ENCODE measurements at regions not wholly inside any gene's neighbourhood (a gene's known extent, or its start where the extent isn't known, plus 50 kb on each side); places are given as distances from the start of the nearest gene placed in this dataset.
"Not testable (repeated sequence)": the region's sequence is repeated elsewhere in the genome, so short reads cannot be mapped to it uniquely, and the experiment has no call there.

DNA sequence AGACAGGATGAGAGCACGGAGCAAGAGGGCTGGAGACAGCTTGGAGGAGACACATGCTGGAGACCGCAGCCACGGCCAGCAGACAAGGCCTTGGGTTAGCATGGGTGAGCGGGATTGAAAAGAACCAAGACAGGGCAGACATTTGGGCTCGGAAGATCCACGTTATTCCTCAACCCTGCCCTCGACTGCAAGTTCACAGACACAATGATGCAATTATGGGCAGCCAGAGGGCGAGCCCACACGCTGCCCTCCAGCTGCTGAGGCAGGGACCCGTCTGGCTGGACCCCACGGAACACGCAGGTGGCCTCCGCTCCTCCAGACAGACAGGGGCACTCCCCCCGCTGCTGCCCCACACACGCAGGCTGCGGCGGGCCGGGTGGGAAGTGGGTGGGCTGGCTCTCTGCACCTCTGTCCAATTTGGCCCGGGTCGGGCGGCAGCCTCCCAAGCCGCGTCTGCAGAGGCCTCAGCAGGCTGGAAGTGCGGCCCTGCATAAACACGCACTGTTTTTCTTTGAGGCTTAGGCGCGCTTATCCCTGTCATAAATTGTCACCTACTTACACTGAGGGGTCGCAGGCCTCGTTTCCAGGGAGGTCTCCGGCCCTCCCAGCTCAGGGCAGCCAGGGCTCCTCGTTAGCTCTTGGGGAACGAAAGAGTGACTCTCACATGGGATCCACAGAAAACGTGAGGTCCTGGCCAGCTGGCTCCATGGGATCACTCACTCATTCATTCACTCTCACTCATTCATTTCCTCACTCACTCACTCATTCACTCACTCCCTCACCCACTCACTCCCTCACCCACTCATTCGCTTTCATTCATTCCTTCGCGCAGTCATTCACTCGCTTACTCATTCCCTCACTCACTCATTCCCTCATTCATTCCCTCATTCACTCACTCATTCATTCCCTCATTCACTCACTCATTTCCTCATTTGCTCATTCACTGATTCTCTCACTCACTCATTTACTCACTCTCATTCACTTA lies 303.9 kb downstream of the C16orf95 start:
- no peak for DNase-seq

DNA sequence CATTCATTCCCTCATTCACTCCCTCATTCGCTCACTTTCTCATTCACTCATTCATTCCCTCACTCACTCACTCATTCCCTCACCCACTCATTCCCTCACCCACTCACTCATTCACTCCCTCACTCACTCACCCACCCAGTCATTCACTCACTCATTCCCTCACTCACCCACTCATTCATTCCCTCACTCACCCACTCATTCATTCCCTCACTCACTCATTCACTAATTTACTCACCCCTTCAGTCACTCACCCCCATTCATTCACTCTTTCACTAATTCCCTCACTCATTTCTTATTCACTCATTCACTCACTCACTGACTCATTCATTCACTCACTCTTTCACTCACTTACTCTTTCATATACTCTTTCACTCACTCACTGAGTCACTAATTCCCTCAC lies 303.1 kb downstream of the C16orf95 start:
- no peak for DNase-seq

DNA sequence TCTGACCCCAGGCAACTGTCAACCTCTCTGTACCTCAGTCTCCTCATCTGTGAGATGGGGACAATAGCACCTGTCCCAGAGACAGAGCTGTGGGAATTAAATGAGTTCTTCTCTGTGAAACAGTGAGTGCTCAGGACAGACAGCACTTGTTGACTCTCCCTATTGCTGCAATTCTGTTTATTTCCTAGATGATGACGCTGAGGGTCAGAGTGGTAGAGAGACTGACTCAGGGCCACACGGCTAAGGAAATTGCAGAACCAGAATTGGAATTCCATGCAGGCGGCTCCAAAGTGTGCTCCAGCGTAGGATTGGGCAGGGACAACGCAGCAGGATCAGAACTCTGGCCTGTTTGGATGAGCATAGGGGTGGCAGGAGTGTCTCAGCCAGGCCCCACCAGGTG lies 302.2 kb downstream of the C16orf95 start:
- no peak for DNase-seq

DNA sequence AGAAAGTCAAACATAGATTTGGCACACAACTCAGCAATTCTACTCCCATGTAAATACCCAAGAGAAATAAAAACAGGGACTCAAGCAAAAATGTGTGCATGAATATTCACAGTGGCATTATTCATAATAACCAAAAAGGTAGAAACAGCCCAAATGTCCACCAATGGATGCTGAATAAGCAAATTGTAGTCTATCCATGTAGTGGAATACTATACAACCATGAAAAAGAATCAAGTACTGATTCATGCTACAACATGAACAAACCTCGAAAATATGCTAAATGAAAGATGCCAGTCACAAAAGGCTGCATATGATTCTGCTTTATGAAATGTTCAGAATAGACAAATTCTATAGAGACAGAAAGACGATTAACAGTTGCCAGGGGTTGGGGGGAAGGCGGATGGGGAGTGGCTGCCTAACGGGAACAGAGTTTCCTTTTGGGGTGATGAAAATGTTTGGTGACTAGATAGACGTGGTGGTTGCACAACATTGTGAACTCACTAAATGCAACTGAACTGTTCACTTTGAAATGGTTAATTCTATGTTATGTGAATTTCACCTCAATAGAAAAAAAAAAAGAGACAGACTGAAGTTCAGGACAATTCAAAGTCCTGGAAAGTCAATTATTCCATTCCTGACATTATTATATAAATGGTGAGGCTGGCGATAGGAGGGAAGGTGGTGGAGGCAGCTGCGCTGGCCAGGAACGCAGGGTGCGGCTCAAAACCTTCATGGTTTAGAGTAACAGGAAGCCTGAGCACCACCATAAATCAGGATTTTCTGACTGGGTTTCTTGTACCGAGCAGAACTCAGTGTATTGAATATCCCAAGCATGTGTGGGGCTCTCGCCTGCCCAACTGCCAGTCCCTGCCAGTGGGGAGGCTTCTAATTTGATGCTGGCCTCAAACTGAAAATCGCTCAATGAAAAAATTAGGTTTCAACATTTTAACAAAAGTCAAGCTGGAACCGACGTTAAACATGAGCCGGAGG lies 300.9 kb downstream of the C16orf95 start:
- no peak for DNase-seq

DNA sequence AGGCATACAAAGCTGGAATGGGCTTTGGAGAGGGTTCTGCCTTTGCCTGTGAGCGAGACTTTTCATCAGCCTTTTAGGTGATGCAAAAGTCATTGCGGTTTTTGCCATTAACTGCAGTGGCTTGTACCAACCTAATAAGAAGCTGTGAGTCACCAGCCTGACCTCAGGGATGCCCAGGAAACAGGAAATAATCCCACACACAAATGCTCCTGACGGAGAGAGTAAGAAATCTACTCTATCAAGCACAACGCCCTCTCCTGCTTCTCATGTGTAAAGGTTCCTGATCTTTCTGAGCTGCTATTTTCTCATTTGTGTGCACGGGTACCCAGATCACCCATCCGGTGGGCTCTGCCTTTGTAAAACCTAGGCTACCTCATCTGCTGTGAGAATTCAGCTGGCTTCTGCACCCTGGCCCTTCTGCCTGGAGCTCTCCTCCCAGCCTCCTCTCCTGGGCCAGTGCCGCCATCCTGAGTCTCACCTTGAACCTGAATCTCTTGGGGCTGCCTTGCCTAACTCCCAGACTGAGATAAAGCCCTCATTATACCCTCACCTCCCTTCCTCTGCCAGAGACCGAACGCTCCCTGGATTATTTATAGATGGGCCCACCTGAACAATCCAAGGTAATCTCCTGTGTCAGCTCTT lies 299.7 kb downstream of the C16orf95 start:
- DNase-seq: no peak

DNA sequence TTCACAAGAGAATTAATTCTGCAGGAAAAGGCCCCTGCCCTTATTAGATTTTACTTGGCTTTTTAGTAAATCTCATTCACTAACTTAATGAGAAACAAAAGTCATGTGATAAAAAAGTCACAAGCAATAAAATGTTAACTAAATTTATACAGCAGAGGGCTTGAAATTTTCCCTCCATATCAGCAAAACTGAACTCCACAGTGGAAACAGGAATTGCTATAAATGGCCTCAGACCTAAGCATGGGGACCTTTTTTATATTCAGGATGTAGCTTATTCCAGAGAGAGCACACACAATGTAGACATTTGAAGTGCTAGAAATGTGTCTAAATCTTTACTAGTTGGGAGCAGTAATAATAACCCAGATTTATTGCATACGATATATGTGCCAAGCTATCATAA lies 291.5 kb downstream of the C16orf95 start:
- no peak for DNase-seq

DNA sequence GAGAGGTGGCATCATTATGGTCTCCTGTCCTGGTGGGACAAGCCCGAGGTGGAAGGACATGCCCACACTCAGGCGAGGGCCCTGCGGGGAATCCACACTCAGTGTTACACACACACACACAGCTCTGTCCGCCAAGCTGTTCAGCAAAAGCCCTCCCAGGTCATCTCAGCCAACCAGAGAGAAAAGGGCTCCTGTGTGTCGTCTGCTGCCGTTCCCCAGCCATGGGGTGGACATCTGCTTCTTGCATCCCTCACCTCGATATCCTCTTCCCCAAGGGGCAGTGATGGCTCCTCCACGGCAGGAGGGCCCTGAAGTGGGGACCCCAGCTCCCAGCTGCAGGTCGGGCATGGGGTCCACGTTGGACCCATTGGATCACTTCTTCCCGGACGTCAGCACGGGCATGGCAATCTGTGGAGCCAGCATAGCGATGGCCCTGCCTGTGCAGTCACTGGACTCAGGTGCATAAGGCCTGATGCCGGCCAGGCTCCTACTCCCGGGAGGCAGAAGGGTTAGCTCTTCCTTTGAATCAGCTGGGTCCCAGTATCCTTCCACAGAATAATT lies 290.1 kb downstream of the C16orf95 start:
- no peak for DNase-seq

DNA sequence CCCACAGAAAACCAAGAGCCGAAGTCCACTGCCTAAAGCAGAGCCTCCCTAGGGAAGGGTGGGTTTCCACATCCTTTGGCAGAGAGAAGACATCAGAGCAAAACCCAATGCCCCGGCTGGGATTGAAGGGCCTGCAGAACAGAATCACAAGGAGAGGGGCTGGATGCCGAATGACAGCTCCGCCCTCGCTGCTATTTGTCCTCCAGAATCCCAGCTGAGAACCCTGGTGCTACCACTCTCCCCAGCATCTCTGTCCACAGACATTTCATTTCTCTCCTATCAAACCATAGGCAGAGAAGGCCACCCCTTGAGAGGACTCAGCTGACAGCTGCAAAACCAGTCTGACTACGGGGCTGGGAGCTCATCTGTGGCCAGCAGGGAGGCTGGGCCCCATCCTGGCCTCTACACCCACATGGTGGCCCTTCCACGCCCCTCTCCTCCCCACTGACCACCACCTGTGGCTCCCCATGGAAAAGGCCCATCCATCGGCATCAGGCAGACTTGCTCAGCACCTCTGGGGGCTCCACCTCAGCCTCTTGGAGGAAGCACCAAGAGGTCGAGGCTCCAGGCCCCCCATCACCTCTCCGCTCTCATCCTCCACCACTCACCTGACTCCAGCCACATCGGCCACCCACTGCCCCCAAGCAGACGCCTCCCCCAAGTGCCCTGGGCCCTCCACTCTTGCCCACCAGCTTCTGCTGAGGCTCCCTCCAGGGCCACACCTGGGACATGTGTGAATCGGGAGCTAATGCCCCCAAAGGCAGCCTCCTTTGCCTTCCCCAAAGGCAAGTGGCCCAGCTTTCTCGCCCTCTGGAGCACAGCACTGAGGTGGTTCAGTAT lies 288.5 kb downstream of the C16orf95 start:
- DNase-seq: no peak

DNA sequence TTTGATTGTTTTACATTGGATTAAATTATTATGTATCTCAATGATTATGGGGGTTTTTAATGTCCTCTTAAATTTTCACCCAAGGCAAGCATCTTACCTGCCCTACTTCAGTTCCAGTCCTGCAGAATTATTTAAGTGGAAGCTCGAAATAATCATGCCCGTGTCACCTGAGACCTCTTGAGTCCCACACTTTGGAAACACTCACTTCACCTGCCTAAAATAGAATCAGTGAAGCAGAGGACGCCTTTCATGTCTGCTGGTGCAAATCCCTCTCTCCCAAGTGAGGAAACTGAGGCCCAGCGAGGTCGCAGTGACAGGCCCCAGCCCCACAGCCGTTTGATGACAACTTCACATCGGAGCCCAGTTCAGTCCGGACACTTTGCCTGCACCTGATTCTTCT lies 284.6 kb downstream of the C16orf95 start:
- DNase-seq: no peak

DNA sequence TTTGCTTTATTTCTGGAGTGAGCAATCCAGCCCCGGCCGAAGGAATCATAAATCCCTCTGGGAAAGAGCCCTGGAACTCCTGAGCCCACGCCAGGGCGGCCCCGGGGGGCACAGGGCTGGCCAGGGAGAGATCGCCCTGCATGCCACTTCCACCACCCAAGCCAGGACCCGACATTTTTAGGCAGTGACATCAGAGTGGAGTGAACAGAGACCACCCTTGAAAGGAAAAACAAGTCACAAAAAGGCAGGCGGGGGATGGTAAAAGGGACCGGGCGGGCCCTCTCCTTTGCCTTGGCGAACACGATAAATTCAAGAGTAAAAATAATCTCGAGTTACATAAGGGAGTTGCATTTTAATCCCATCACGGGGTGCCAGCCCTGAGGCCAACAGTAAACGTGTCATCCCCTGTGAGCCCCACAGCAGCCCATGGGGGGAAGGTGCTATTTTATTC lies 284.1 kb downstream of the C16orf95 start:
- no peak for DNase-seq

DNA sequence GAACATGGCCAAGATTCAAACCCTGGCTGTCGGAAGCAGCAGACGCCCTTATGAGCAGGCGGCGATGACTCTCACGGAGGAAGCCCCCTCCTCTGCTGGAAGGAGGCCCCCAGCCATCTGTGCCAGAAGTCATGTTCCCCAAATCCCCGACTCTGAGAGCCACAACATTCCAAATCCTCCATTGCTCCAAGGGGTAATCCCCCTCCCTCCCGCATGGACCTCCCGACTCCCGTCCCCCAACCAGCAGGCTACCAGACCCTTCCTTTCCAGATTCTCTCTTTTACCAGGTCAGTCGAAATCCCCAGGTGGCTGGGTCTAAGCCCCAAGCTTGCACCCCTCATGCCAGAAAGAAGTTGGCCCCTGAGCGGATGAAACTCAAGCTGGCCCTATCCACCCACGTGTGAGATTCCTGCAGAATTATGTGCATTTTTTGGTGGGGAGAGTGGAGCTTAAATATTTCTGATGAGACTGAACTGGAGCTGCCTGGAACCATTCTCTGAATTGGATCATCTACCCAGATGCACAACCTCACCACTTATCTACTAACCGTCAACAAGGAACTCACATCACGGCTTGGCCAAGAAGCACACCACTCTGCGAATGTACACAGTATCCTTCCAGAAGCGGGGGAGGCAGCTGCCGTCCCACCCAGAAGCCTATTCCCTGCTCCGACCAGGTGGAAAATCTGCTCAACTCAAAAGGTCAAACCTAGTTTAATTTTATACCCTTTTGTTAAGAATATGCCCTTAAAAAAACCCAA lies 283.5 kb downstream of the C16orf95 start:
- no peak for DNase-seq

DNA sequence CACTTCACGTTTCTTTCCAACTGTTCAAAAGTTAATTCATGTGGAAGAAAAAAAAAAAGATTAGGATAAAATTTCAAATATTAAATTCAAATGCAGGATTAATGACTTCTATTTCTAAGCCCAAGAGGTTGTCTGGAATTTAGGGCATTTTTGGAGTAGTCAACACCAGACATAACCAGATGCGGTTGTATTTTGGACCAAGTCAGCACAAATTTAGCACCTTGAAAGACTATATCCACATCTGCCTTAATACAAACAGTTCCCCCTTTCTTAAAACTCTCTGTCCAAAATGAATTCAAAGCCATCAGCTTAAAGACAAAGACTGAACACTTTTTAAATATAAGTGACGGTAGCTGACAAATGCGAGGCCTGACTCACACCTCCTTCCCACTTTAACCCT lies 282.9 kb downstream of the C16orf95 start:
- DNase-seq: no peak

DNA sequence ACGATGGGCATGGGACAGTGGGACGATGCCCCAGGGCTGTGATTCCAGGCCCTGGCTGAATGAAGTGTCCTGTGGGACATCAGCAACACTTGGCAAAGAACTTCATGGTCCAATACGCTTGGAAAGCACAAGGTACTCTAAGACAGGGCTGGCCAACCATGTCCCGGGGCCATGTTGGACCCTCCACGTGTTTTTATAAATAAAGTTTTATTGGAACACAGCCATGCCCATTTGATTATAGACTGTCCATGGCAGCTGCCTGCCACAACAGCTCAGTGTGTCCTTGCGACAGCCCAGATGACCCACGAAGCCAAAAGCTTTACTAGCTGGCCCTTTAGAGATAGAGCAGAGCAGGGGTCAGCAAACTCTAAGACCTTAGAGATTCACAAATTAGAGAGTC lies 282.1 kb downstream of the C16orf95 start:
- no peak for DNase-seq

DNA sequence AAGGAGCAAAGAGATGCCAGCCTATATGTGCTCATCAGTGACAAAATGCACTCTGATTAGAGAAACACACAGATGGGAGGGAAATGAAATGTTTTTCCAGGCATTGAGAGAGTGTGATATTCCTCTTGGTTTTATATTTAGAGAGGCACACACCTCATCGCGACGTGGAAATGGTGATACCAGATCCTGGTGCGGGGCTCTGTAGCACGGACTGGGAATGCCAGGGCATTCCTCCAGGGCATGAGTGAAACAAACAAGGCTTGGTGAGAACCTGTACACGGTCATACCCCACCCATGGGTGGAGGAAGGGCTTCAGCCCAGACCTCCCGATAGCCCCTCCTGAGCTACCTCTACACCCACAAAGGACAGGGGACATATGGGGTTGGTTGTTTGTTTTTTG lies 280.2 kb downstream of the C16orf95 start:
- DNase-seq: no peak

DNA sequence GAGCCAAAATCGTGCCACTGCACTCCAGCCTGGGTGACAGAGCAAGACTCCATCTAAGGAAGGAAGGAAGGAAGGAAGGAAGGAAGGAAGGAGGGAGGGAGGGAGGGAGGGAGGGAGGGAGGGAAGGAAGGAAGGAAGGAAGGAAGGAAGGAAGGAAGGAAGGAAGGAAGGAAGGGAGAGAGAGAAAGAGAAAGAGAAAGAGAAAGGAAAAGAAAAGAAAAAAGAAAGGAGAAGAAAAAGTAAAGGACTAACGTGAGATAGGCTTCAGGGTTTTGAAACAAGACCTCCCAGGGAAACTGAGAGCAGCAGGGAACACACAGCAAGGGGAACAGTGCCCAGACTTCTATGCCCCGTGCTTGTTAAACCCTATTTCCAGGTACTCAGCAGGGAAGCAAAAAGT lies 278.7 kb downstream of the C16orf95 start:
- DNase-seq: not testable (repeated sequence)

DNA sequence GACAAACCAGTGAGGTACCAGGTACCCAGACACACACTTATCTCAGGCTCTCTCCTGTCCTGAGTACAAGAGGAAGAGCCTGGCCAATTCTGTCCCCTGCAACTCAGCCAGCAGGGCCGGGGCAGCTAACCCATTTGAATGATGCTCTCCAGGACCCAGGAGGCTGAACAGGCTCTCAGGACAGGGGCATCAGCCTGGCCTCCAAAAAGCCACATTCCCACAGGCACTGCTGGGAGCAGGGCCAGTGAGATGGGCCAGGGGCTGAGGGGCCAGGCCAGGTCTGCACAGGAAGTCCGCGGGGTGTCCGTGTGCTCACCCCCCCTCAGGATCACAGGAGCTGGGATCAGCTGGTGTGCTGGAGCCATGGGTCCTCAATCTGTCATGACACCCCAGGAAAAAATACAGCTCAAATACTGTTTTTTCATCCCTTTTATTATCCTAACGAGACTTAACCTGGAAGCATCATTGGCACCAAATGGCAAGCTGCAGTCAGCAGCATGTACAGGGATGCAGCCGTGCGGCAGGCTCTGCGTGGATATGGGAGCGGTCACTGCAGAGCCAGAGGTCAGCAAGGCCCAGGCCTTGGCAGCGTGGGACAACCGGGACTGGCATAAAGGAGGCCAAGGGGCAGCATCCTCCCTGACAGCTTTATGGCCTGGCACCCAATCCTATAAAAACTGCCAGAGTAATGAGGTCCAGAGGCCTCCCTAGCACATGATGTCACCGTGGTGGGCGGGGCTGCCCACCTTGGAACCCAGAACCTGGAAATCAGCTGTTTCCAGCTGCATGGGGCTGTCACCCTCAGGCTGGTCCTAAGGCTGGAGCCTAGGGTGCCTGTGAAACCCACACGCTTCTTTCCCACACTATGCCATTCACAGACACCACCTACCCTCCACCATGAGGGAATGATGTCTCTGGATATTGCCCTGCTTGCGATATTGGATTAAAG lies 276.7 kb downstream of the C16orf95 start:
- no peak for DNase-seq

DNA sequence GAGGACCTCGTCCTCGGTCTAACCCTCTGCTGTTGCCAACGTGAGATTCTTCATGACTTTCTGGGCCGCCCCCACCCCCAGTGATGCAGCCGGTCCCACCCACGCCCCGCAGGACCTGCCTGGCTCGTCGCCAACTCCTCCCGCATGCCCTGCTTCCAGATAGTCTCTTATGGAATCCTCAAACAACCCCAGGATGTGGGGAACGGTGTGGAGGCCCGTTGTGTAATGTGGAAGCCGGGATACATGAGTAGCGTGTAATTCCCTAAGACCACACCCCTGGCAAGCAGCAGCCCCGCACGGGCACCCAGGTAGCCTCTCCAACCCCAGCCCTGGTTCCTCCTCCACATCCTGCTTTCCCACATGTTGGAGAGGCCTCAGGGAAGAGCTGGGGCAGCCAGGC lies 275.9 kb downstream of the C16orf95 start:
- DNase-seq: no peak

DNA sequence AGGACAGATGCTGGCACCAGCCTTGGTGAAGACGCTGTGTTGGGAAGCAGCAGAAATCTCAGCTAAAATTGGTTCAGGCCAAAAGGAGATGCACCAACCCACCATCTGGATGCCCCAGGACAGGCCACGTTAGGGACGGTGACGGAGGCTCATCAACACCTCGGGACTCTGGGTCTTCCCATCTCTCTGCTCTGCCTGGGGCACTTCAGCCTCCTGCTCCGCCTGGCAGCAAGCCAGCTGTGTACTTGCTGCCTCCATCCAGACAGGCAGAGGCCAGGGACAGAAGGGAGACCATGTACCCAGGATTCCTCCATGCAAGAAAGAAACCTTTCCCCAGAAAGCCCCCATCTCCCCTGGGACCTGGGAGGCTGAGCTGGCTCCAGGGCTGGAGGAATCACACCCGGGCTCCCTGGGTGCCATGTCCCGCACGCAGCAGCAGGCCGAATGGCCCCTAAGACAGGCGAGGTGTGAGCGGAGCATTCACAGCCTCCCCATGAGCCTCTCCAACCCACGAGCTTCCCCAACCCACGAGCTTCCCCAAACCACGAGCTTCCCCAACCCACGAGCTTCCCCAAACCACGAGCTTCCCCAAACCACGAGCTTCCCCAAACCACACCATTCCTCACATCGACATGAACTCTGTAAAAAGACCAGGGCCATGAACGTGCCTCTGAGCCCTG lies 274.5 kb downstream of the C16orf95 start:
- DNase-seq: no peak
